Uterus (tissue), 3 donors: ENCODE measurements at regions not wholly inside any gene's neighbourhood (a gene's known extent, or its start where the extent isn't known, plus 50 kb on each side); places are given as distances from the start of the nearest gene placed in this dataset.
"Not testable (repeated sequence)": the region's sequence is repeated elsewhere in the genome, so short reads cannot be mapped to it uniquely, and the experiment has no call there.

Experiments
- DNase-seq, 2 donors: peaks; one replicate each; pipeline ENCODE4 v3.0.0-alpha.2; 2019 to 2020
- H3K27ac ChIP-seq, 2 donors: fragments of 200-600 bp; sonication (generic); 1 replicate in 1 of 2; 2 replicates in 1 of 2; pipeline ENCODE4 v1.5.1; 2016 to 2018
- H3K27me3 ChIP-seq, 2 donors: fragments of 200-600 bp; sonication (generic); one replicate each; pipeline ENCODE4 v1.5.1; 2018 to 2019; ENCODE audit warnings: control low read depth in 1 of 2
- H3K36me3 ChIP-seq, 2 donors: fragments of 200-600 bp; sonication (generic); one replicate each; pipeline ENCODE4 v1.5.1; 2019; ENCODE audit warnings: control low read depth in 1 of 2
- H3K4me1 ChIP-seq, 2 donors: fragments of 200-600 bp; sonication (generic); one replicate each; pipeline ENCODE4 v1.5.1; 2018 to 2019; ENCODE audit warnings: control low read depth in 1 of 2
- H3K4me3 ChIP-seq, 2 donors: fragments of 200-600 bp; sonication (generic); 1 replicate in 1 of 2; 2 replicates in 1 of 2; pipeline ENCODE4 v1.5.1; 2018 to 2019; ENCODE audit warnings: mild to moderate bottlenecking in 1 of 2
- H3K9me3 ChIP-seq, 2 donors: fragments of 200-600 bp; sonication (generic); one replicate each; pipeline ENCODE4 v1.5.1; 2019; ENCODE audit warnings: control low read depth in 1 of 2
- CTCF ChIP-seq, 4 experiments: fragments of 200-600 bp in 2 of 4; fragments of 450-650 bp in 2 of 4; sonication (generic) in 2 of 4; IDR thresholded peaks; one replicate each; pipeline ENCODE4 v1.5.1; 2016 to 2019; ENCODE audit warnings: antibody characterized with exemption in 4 of 4, mild to moderate bottlenecking in 2 of 4, moderate library complexity in 1 of 4
- POLR2A ChIP-seq, 2 donors: fragments of 450-650 bp; IDR thresholded peaks; one replicate each; pipeline ENCODE4 v1.6.1; 2016; ENCODE audit warnings: antibody characterized with exemption in 2 of 2, mild to moderate bottlenecking in 1 of 2, moderate library complexity in 1 of 2
- intact Hi-C: fragments of 100-400 bp; cut with DNase I; formaldehyde crosslinking; loops from one replicate; pipeline ENCODE4 v1.15.1; 2023; ENCODE audit warnings: low total_unique reads
- donor health status: DM: yes; HTN: yes; CAD: no.

- Histone ChIP-seq H3K9me3 (no peaks in the 10 kb centered on the region), H3K4me3 (no peak overlapping the region), H3K4me1 (no peaks in the 10 kb centered on the region), H3K27me3 (no peaks in the 10 kb centered on the region), H3K27ac (no peak overlapping the region), H3K36me3 (no peaks in the 10 kb centered on the region)
- TF ChIP-seq POLR2A (IDR thresholded peaks at IDR 0.05) (no peak), CTCF (IDR thresholded peaks at IDR 0.05) (no peak)
- intact Hi-C loops = no loop called here
- DNase-seq = no peak
Measured at GRCh38 chr5:17056141-17056631, 120.1 kb upstream of the MYO10 start.

GRCh38 chr5:17058438-17058837, 122.3 kb upstream of the MYO10 start:
- TF ChIP-seq POLR2A (IDR thresholded peaks at IDR 0.05) = no peak
- no peak for TF ChIP-seq CTCF (IDR thresholded peaks at IDR 0.05)
- intact Hi-C loops = no loop called here
- no peaks in the 10 kb centered on the region for H3K27me3 ChIP-seq
- H3K4me3 ChIP-seq = no peak overlapping the region
- H3K36me3 ChIP-seq = no peaks in the 10 kb centered on the region
- no peak overlapping the region for H3K27ac ChIP-seq
- H3K9me3 ChIP-seq = no peaks in the 10 kb centered on the region
- no peak for DNase-seq
- no peaks in the 10 kb centered on the region for H3K4me1 ChIP-seq

- DNase-seq = no peak
- no peaks in the 10 kb centered on the region for H3K27me3 ChIP-seq
- TF ChIP-seq POLR2A (IDR thresholded peaks at IDR 0.05) (no peak), CTCF (IDR thresholded peaks at IDR 0.05) (no peak)
- no peaks in the 10 kb centered on the region for H3K9me3 ChIP-seq
- intact Hi-C loops = no loop called here
- H3K4me1 ChIP-seq = no peaks in the 10 kb centered on the region
- no peaks in the 10 kb centered on the region for H3K36me3 ChIP-seq
- H3K27ac ChIP-seq = no peak overlapping the region
- no peak overlapping the region for H3K4me3 ChIP-seq
Measured at GRCh38 chr5:17061973-17062470, 125.9 kb upstream of the MYO10 start.

GRCh38 chr5:17062741-17063140, 126.7 kb upstream of the MYO10 start:
- intact Hi-C loops = not testable (repeated sequence)

GRCh38 chr5:17064241-17064640, 128.2 kb upstream of the MYO10 start:
- H3K36me3 ChIP-seq = no peaks in the 10 kb centered on the region
- H3K4me3 ChIP-seq = no peak overlapping the region
- intact Hi-C loops = no loop called here
- no peaks in the 10 kb centered on the region for H3K4me1 ChIP-seq
- TF ChIP-seq POLR2A (IDR thresholded peaks at IDR 0.05) = no peak
- no peak for TF ChIP-seq CTCF (IDR thresholded peaks at IDR 0.05)
- no peaks in the 10 kb centered on the region for H3K9me3 ChIP-seq
- H3K27ac ChIP-seq = no peak overlapping the region
- no peak for DNase-seq
- no peaks in the 10 kb centered on the region for H3K27me3 ChIP-seq

More at GRCh38 chr5:17062741-17063140, 126.7 kb upstream of the MYO10 start:
- not testable (repeated sequence) for H3K9me3 ChIP-seq, H3K4me3 ChIP-seq, DNase-seq, H3K27me3 ChIP-seq, H3K27ac ChIP-seq, H3K36me3 ChIP-seq, H3K4me1 ChIP-seq

- no peaks in the 10 kb centered on the region for H3K9me3 ChIP-seq
- intact Hi-C loops = no loop called here
- no peak for DNase-seq
- no peak overlapping the region for H3K27ac ChIP-seq
- H3K27me3 ChIP-seq = no peaks in the 10 kb centered on the region
- no peaks in the 10 kb centered on the region for H3K36me3 ChIP-seq
- no peak for TF ChIP-seq POLR2A (IDR thresholded peaks at IDR 0.05)
- no peak for TF ChIP-seq CTCF (IDR thresholded peaks at IDR 0.05)
- H3K4me1 ChIP-seq = no peaks in the 10 kb centered on the region
- no peak overlapping the region for H3K4me3 ChIP-seq
Measured at GRCh38 chr5:17065458-17065857, 129.4 kb upstream of the MYO10 start.

- H3K27me3 ChIP-seq, H3K4me1 ChIP-seq, H3K9me3 ChIP-seq, H3K27ac ChIP-seq, H3K36me3 ChIP-seq, intact Hi-C loops, DNase-seq, H3K4me3 ChIP-seq: not testable (repeated sequence)
Measured at GRCh38 chr5:17066026-17066425, 129.9 kb upstream of the MYO10 start.
